PC-9 (cell line): ENCODE measurements at regions not wholly inside any gene's neighbourhood (a gene's known extent, or its start where the extent isn't known, plus 50 kb on each side); places are given as distances from the start of the nearest gene placed in this dataset.

Experiments
- CTCF ChIP-seq: fragments of 200-600 bp; sonication (generic); conservative IDR thresholded peaks from 2 replicates; pipeline ENCODE4 v1.6.1; 2017; ENCODE audit warnings: mixed run types, antibody characterized with exemption, mild to moderate bottlenecking, moderate library complexity
- EZH2 ChIP-seq: fragments of 200-600 bp; sonication (generic); IDR thresholded peaks from 2 replicates; pipeline ENCODE4 v1.8.0; 2017; ENCODE audit warnings: antibody characterized with exemption, low read depth

- no peak for TF ChIP-seq CTCF
- no peak for TF ChIP-seq EZH2
Observed at GRCh38 chr1:232538224-232538942, 91.5 kb downstream of the SIPA1L2 start.
